ENCODE measurements at regions not wholly inside any gene's neighbourhood (a gene's known extent, or its start where the extent isn't known, plus 50 kb on each side); places are given as distances from the start of the nearest gene placed in this dataset.

DNA sequence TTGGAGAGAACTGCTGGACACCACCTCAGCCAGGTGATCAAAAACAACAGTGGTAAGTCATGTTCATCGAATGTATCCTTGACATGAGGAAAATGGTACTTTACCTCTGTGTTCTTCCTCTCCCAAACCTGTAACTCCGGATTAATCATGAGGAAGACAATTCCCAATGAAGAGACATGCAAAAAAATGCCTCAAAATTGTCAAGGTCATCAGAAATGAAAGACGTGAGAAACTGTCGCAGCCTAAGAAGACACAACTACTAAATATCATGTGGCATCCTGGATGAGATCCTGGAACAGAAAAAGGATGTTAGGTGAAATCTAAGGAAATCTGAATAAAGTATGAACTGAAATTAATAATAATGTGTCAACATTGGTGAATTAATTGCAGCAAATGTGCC lies 178.4 kb downstream of the LACC1 start:
- Histone ChIP-seq H3K36me3 (no peaks in the 10 kb centered on the region), H3K27ac (no peak overlapping the region), H3K9me3 (no peaks in the 10 kb centered on the region), H3K27me3 (no peaks in the 10 kb centered on the region), H3K4me1 (peaks cover 0 to 6% of the 10 kb centered on the region in 2 donors), H3K4me3 (no peak overlapping the region)
- no peak for DNase-seq
- no peak for TF ChIP-seq POLR2A (IDR thresholded peaks at IDR 0.05)
- TF ChIP-seq, protein P1, sequence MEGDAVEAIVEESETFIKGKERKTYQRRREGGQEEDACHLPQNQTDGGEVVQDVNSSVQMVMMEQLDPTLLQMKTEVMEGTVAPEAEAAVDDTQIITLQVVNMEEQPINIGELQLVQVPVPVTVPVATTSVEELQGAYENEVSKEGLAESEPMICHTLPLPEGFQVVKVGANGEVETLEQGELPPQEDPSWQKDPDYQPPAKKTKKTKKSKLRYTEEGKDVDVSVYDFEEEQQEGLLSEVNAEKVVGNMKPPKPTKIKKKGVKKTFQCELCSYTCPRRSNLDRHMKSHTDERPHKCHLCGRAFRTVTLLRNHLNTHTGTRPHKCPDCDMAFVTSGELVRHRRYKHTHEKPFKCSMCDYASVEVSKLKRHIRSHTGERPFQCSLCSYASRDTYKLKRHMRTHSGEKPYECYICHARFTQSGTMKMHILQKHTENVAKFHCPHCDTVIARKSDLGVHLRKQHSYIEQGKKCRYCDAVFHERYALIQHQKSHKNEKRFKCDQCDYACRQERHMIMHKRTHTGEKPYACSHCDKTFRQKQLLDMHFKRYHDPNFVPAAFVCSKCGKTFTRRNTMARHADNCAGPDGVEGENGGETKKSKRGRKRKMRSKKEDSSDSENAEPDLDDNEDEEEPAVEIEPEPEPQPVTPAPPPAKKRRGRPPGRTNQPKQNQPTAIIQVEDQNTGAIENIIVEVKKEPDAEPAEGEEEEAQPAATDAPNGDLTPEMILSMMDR (IDR thresholded peaks at IDR 0.05): no peak
- intact Hi-C loops (cut with DNase I; ENCODE audit: low total_unique reads): loop anchor here (10.0 kb wide), 2 partner anchors 157 to 377 kb away; no protein-coding TSS in a partner anchor

DNA sequence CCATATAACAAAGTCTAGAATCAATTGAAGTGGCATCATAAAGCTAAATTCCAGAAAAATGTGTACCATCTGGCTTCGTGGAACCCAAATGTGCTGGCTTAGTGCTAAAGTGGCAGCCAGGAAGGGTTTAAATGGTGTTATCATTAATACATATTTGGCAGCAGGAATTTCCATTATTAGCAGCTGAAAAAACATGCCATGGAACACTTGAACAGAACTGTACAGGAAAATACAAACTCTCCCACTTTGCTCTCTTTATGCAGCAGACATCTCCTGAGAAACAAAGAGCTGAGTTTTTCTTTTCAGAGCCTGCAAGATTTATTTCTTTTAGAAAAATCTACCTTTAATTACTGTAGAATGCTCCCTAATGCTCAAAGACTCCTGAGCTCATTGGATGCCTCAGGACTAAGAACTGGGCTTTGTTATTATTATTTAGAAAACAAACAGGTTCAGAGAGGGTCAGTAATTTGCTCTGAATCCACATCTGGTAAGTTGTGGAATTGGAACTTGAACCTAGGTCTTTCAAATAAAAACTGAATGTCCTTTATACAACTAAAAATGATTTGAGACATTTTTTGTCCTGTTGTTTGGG lies 179.0 kb downstream of the LACC1 start:
- Histone ChIP-seq H3K9me3 (no peaks in the 10 kb centered on the region), H3K27ac (no peak overlapping the region), H3K4me1 (no peaks in the 10 kb centered on the region), H3K36me3 (no peaks in the 10 kb centered on the region), H3K4me3 (no peak overlapping the region), H3K27me3 (no peaks in the 10 kb centered on the region)
- intact Hi-C loops (cut with DNase I; ENCODE audit: low total_unique reads): loop anchor here (10.0 kb wide), 2 partner anchors 156 to 376 kb away; no protein-coding TSS in a partner anchor
- DNase-seq: no peak
- TF ChIP-seq, protein P1 (IDR thresholded peaks at IDR 0.05): no peak
- TF ChIP-seq POLR2A (IDR thresholded peaks at IDR 0.05): no peak

DNA sequence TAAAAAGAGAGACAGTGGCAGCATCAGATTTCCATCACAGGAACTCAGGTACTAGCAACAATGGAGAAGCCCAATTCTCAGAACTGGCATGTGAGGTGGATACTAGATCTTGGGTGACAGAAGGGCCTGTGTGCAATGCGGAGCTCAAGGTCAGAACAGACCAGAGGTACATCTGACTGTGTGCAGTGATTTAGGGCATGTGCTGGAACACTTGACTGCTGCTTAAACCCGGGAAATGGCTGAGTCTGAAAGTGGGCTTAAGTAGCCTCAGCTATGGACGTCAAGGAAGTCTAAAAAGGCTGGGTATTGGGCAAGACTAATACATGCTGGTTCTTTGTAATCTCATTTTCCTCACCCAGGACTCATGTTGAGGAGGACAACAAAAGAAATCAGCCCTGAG lies 182.2 kb downstream of the LACC1 start:
- TF ChIP-seq, protein P1 (IDR thresholded peaks at IDR 0.05): no peak
- TF ChIP-seq POLR2A (IDR thresholded peaks at IDR 0.05): no peak
- no peaks in the 10 kb centered on the region for H3K9me3 ChIP-seq
- no peaks in the 10 kb centered on the region for H3K36me3 ChIP-seq
- DNase-seq: no peak
- no peak overlapping the region for H3K27ac ChIP-seq
- intact Hi-C loops (cut with DNase I; ENCODE audit: low total_unique reads): no loop called here
- no peaks in the 10 kb centered on the region for H3K4me1 ChIP-seq
- H3K4me3 ChIP-seq: no peak overlapping the region
- H3K27me3 ChIP-seq: no peaks in the 10 kb centered on the region

DNA sequence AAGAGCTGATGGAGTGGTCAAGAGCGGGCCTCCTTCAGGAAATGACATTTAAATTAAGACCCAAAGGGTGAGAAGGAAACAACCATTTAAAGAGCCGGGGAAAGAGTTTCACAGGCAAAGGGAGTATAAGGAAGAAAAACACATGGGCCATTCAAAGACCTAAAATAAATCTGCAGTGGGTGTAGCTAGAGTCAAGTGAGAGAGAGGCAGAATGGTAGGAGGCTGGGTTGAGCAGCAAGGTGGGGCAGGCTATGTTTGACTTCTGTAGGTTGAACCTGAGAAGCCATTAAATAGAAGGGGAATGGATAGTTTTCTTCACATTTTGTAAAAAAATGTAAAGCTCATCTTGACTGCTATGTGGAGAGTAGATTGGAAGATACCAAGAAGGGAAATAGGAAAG lies 183.8 kb downstream of the LACC1 start:
- Histone ChIP-seq H3K9me3 (no peaks in the 10 kb centered on the region), H3K27me3 (no peaks in the 10 kb centered on the region), H3K4me3 (no peak overlapping the region), H3K4me1 (no peaks in the 10 kb centered on the region), H3K36me3 (no peaks in the 10 kb centered on the region), H3K27ac (no peak overlapping the region)
- no peak for DNase-seq
- intact Hi-C loops (cut with DNase I; ENCODE audit: low total_unique reads): no loop called here
- TF ChIP-seq, protein P1 (IDR thresholded peaks at IDR 0.05): no peak
- no peak for TF ChIP-seq POLR2A (IDR thresholded peaks at IDR 0.05)

DNA sequence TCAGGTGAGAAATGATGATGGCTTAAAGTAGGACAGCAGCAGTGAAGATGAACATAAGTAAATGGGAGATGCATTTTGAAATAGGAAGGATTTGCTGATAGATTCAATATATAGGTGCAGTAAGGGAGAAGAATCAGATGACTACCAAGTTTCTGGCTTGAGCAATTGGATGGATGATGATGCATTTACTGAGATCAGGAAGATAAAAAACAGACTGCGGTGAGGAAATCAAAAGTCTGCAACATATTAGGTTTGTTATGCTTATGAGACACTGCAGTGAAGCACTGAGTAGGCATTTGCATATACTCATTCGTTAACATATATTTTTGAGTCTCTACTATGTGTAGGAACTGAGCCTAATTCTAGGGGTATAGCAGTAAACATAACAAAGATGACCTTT lies 184.2 kb downstream of the LACC1 start:
- H3K27ac ChIP-seq: no peak overlapping the region
- H3K4me3 ChIP-seq: no peak overlapping the region
- intact Hi-C loops (cut with DNase I; ENCODE audit: low total_unique reads): no loop called here
- TF ChIP-seq POLR2A (IDR thresholded peaks at IDR 0.05): no peak
- TF ChIP-seq, protein P1 (IDR thresholded peaks at IDR 0.05): no peak
- no peaks in the 10 kb centered on the region for H3K36me3 ChIP-seq
- no peaks in the 10 kb centered on the region for H3K27me3 ChIP-seq
- H3K4me1 ChIP-seq: no peaks in the 10 kb centered on the region
- no peak for DNase-seq
- no peaks in the 10 kb centered on the region for H3K9me3 ChIP-seq

Measured in uterus (tissue), 3 donors.